Stimulated activated CD4-positive, alpha-beta T cell treated with anti-CD3 and anti-CD28 coated beads, Interleukin-15, amount 100 ng/mL, for 24 hours (primary cell): ENCODE measurements at regions not wholly inside any gene's neighbourhood (a gene's known extent, or its start where the extent isn't known, plus 50 kb on each side); places are given as distances from the start of the nearest gene placed in this dataset.
"Not testable (repeated sequence)": the region's sequence is repeated elsewhere in the genome, so short reads cannot be mapped to it uniquely, and the experiment has no call there.

Experiments
- DNase-seq: peaks from one replicate; pipeline ENCODE4 v3.0.0-alpha.2; 2020

GRCh38 chr15:53209396-53210042 lies 419.4 kb upstream of the ONECUT1 start:
- no peak for DNase-seq

GRCh38 chr15:53208751-53209150 lies 418.6 kb upstream of the ONECUT1 start:
- DNase-seq = no peak

GRCh38 chr15:53203454-53203853 lies 413.3 kb upstream of the ONECUT1 start:
- DNase-seq = no peak

- DNase-seq = no peak
Observed at GRCh38 chr15:53202876-53203275, 412.7 kb upstream of the ONECUT1 start.

- peak; percentile 65 for DNase-seq
Observed at GRCh38 chr15:53197426-53197839, 407.3 kb upstream of the ONECUT1 start.

GRCh38 chr15:53196788-53197187 lies 406.7 kb upstream of the ONECUT1 start:
- no peak for DNase-seq

GRCh38 chr15:53196242-53196641 lies 406.1 kb upstream of the ONECUT1 start:
- DNase-seq = no peak

- DNase-seq = no peak
Observed at GRCh38 chr15:53193149-53193548, 403.0 kb upstream of the ONECUT1 start.

GRCh38 chr15:53189860-53190259 lies 399.7 kb upstream of the ONECUT1 start:
- no peak for DNase-seq

- not testable (repeated sequence) for DNase-seq
Observed at GRCh38 chr15:53183449-53183848, 393.3 kb upstream of the ONECUT1 start.

- no peak for DNase-seq
Observed at GRCh38 chr15:53171571-53171970, 381.4 kb upstream of the ONECUT1 start.

- DNase-seq = no peak
Observed at GRCh38 chr15:53166684-53167201, 376.6 kb upstream of the ONECUT1 start.

GRCh38 chr15:53165988-53166683 lies 376.0 kb upstream of the ONECUT1 start:
- DNase-seq = no peak

- no peak for DNase-seq
Observed at GRCh38 chr15:53160092-53160704, 370.1 kb upstream of the ONECUT1 start.

- DNase-seq = no peak
Observed at GRCh38 chr15:53159458-53159857, 369.3 kb upstream of the ONECUT1 start.

GRCh38 chr15:53158995-53159394 lies 368.9 kb upstream of the ONECUT1 start:
- no peak for DNase-seq

GRCh38 chr15:53133255-53133850 lies 343.2 kb upstream of the ONECUT1 start:
- no peak for DNase-seq

GRCh38 chr15:53130943-53131342 lies 340.8 kb upstream of the ONECUT1 start:
- DNase-seq = no peak

- DNase-seq = no peak
Observed at GRCh38 chr15:53129121-53129904, 339.2 kb upstream of the ONECUT1 start.

GRCh38 chr15:53128652-53129051 lies 338.5 kb upstream of the ONECUT1 start:
- no peak for DNase-seq

GRCh38 chr15:53126144-53126543 lies 336.0 kb upstream of the ONECUT1 start:
- DNase-seq = no peak

GRCh38 chr15:53122818-53123217 lies 332.7 kb upstream of the ONECUT1 start:
- no peak for DNase-seq

GRCh38 chr15:53116915-53117314 lies 326.8 kb upstream of the ONECUT1 start:
- not testable (repeated sequence) for DNase-seq
